ENCODE measurements at regions not wholly inside any gene's neighbourhood (a gene's known extent, or its start where the extent isn't known, plus 50 kb on each side); places are given as distances from the start of the nearest gene placed in this dataset.
A peak's percentile ranks its signal among the peaks of the same experiment; 100 is the strongest.

GRCh38 chr2:133959066-133959465 is 294.8 kb upstream of the MGAT5 start:
- TF ChIP-seq CTCF (IDR thresholded peaks at IDR 0.05 in 2 of 3, conservative IDR thresholded peaks at IDR 0.05 in 1 of 3; ENCODE audit: control insufficient read depth in 2 of 3, extremely low read depth in 1 of 3, insufficient read depth in 1 of 3, low read depth in 3 of 3, low read length in 3 of 3), result 0 out of 6 replicates have a peak, but pooled peaks of 2 of the 3 experiments have one; percentile 5 to 6
- no peak for TF ChIP-seq POLR2AphosphoS5 (IDR thresholded peaks at IDR 0.05; ENCODE audit: low read length)

All from GM12878 (cell line).